ENCODE measurements at regions not wholly inside any gene's neighbourhood (a gene's known extent, or its start where the extent isn't known, plus 50 kb on each side); places are given as distances from the start of the nearest gene placed in this dataset.
"Not testable (repeated sequence)": the region's sequence is repeated elsewhere in the genome, so short reads cannot be mapped to it uniquely, and the experiment has no call there.

- POLR2A ChIA-PET, result no interaction called here
- TF ChIP-seq CTBP1 (IDR thresholded peaks at IDR 0.05; ENCODE audit: borderline replicate concordance) (no peak), ARNT (IDR thresholded peaks at IDR 0.05) (no peak), ELF4 (IDR thresholded peaks at IDR 0.05) (no peak), FOXK2 (IDR thresholded peaks at IDR 0.05) (no peak)
- no peak for DNase-seq (ENCODE audit: extremely low spot score)
- CTCF ChIA-PET, result no interaction called here
These were observed 287.6 kb upstream of the TPK1 start for GRCh38 chr7:145123502-145123901.

- TF ChIP-seq FOXK2 (IDR thresholded peaks at IDR 0.05) (no peak), ZNF384 (IDR thresholded peaks at IDR 0.05) (0 out of 2 replicates have a peak, but pooled peaks have one; percentile 19), ARNT (IDR thresholded peaks at IDR 0.05) (no peak)
- no peak for DNase-seq (ENCODE audit: extremely low spot score)
- POLR2A ChIA-PET, result no interaction called here
- CTCF ChIA-PET, result interaction anchor here (0.6 kb wide), 1 partner anchor 978 kb away, joined by 3 read pairs; no protein-coding TSS in a partner anchor
These were observed 270.1 kb upstream of the TPK1 start for GRCh38 chr7:145106001-145106400.

- DNase-seq (ENCODE audit: extremely low spot score), result no peak
- ChIA-PET CTCF (interaction anchor here (0.6 kb wide), 1 partner anchor 978 kb away, joined by 3 read pairs; no protein-coding TSS in a partner anchor), POLR2A (no interaction called here)
- TF ChIP-seq ARNT (IDR thresholded peaks at IDR 0.05), result no peak
- TF ChIP-seq CTBP1 (IDR thresholded peaks at IDR 0.05; ENCODE audit: borderline replicate concordance), result no peak
- TF ChIP-seq HDGF (IDR thresholded peaks at IDR 0.05; ENCODE audit: borderline replicate concordance), result no peak
- no peak for TF ChIP-seq NFRKB (IDR thresholded peaks at IDR 0.05)
- no peak for TF ChIP-seq BHLHE40 (IDR thresholded peaks at IDR 0.05; ENCODE audit: borderline replicate concordance)
- no peak for TF ChIP-seq SP1 (IDR thresholded peaks at IDR 0.05)
- no peak for TF ChIP-seq FOXM1 (IDR thresholded peaks at IDR 0.05; ENCODE audit: borderline replicate concordance)
- TF ChIP-seq ZNF384 (IDR thresholded peaks at IDR 0.05), result no peak
- TF ChIP-seq L3MBTL2 (conservative IDR thresholded peaks at IDR 0.05), result no peak
- TF ChIP-seq LEF1 (IDR thresholded peaks at IDR 0.05; ENCODE audit: borderline replicate concordance), result no peak
- no peak for TF ChIP-seq TARDBP (IDR thresholded peaks at IDR 0.05)
- no peak for TF ChIP-seq PKNOX1 (IDR thresholded peaks at IDR 0.05)
- TF ChIP-seq FOXA1 (IDR thresholded peaks at IDR 0.05), result no peak
- TF ChIP-seq SUZ12 (IDR thresholded peaks at IDR 0.05), result no peak
These were observed 269.7 kb upstream of the TPK1 start for GRCh38 chr7:145105561-145105960.

GRCh38 chr7:145104400-145104799 lies 268.5 kb upstream of the TPK1 start:
- ChIA-PET CTCF (no interaction called here), POLR2A (no interaction called here)
- no peak for TF ChIP-seq ARNT (IDR thresholded peaks at IDR 0.05)
- TF ChIP-seq ZNF384 (IDR thresholded peaks at IDR 0.05), result no peak
- TF ChIP-seq FOXA1 (IDR thresholded peaks at IDR 0.05), result no peak
- no peak for TF ChIP-seq SP1 (IDR thresholded peaks at IDR 0.05)
- TF ChIP-seq FOXK2 (IDR thresholded peaks at IDR 0.05), result no peak
- no peak for TF ChIP-seq FOXM1 (IDR thresholded peaks at IDR 0.05; ENCODE audit: borderline replicate concordance)
- no peak for TF ChIP-seq ELF4 (IDR thresholded peaks at IDR 0.05)
- TF ChIP-seq HDGF (IDR thresholded peaks at IDR 0.05; ENCODE audit: borderline replicate concordance), result no peak
- TF ChIP-seq L3MBTL2 (conservative IDR thresholded peaks at IDR 0.05), result no peak
- TF ChIP-seq BHLHE40 (IDR thresholded peaks at IDR 0.05; ENCODE audit: borderline replicate concordance), result no peak
- DNase-seq (ENCODE audit: extremely low spot score), result no peak

- POLR2A ChIA-PET, CTCF ChIA-PET: not testable (repeated sequence)
These were observed 266.3 kb upstream of the TPK1 start for GRCh38 chr7:145102199-145102598.

GRCh38 chr7:145092766-145093165 lies 256.9 kb upstream of the TPK1 start:
- ChIA-PET POLR2A (no interaction called here), CTCF (no interaction called here)
- no peak for DNase-seq (ENCODE audit: extremely low spot score)
- TF ChIP-seq LEF1 (IDR thresholded peaks at IDR 0.05; ENCODE audit: borderline replicate concordance) (no peak), HDGF (IDR thresholded peaks at IDR 0.05; ENCODE audit: borderline replicate concordance) (no peak), SP1 (IDR thresholded peaks at IDR 0.05) (no peak), BHLHE40 (IDR thresholded peaks at IDR 0.05; ENCODE audit: borderline replicate concordance) (no peak), NFRKB (IDR thresholded peaks at IDR 0.05) (no peak), ELF4 (IDR thresholded peaks at IDR 0.05) (no peak), ZNF384 (IDR thresholded peaks at IDR 0.05) (no peak), FOXM1 (IDR thresholded peaks at IDR 0.05; ENCODE audit: borderline replicate concordance) (no peak), L3MBTL2 (conservative IDR thresholded peaks at IDR 0.05) (no peak), SUZ12 (IDR thresholded peaks at IDR 0.05) (no peak), TARDBP (IDR thresholded peaks at IDR 0.05) (no peak), FOXK2 (IDR thresholded peaks at IDR 0.05) (no peak), PKNOX1 (IDR thresholded peaks at IDR 0.05) (no peak), ARNT (IDR thresholded peaks at IDR 0.05) (no peak), CTBP1 (IDR thresholded peaks at IDR 0.05; ENCODE audit: borderline replicate concordance) (no peak), FOXA1 (IDR thresholded peaks at IDR 0.05) (no peak)

More at GRCh38 chr7:145102199-145102598, 266.3 kb upstream of the TPK1 start:
- not testable (repeated sequence) for DNase-seq (ENCODE audit: extremely low spot score)

GRCh38 chr7:145088111-145088745 lies 252.4 kb upstream of the TPK1 start:
- TF ChIP-seq FOXK2 (IDR thresholded peaks at IDR 0.05), result no peak
- no peak for TF ChIP-seq FOXA1 (IDR thresholded peaks at IDR 0.05)
- TF ChIP-seq SUZ12 (IDR thresholded peaks at IDR 0.05), result no peak
- TF ChIP-seq BHLHE40 (IDR thresholded peaks at IDR 0.05; ENCODE audit: borderline replicate concordance), result no peak
- TF ChIP-seq ELF4 (IDR thresholded peaks at IDR 0.05), result no peak
- TF ChIP-seq CTBP1 (IDR thresholded peaks at IDR 0.05; ENCODE audit: borderline replicate concordance), result no peak
- no peak for TF ChIP-seq PKNOX1 (IDR thresholded peaks at IDR 0.05)
- ChIA-PET POLR2A (no interaction called here), CTCF (no interaction called here)
- DNase-seq (ENCODE audit: extremely low spot score), result no peak
